Endothelial cell of umbilical vein (primary cell): ENCODE measurements at regions not wholly inside any gene's neighbourhood (a gene's known extent, or its start where the extent isn't known, plus 50 kb on each side); places are given as distances from the start of the nearest gene placed in this dataset.

ENCODE experiments used
- BruUV-seq: library from RNA; stranded (reverse); fragments of 400-500 nt; replicated peaks from 2 replicates; lab custom pipeline; 2021; lab: Mats Ljungman, UMichigan
- CTCF ChIA-PET: fragments of 300-600, 350-600 bp; sonication (Branson Sonifier 250); formaldehyde crosslinking; loops from one replicate; lab custom pipeline; 2021; ENCODE audit warnings: antibody characterized with exemption, inconsistent platforms; lab: Charles Lee
- POLR2A ChIA-PET: fragments of 300-600, 350-600 bp; sonication (Branson Sonifier 250); formaldehyde crosslinking; loops from one replicate; lab custom pipeline; 2021; ENCODE audit warnings: antibody characterized with exemption, inconsistent platforms; lab: Charles Lee
- DNase-seq: peaks from one replicate; pipeline ENCODE4 v3.0.0-alpha.2; 2011; ENCODE audit warnings: low read depth, low spot score
- FAIRE-seq: peaks from 2 replicates; lab custom pipeline; 2011; peaks lifted over from hg19 to GRCh38; lab: Jason Lieb, UNC
- H2AFZ ChIP-seq: 2 replicates; pipeline ENCODE4 v1.6.0; 2012; ENCODE audit warnings: low read depth, low read length, control low read depth, inconsistent platforms
- H3K27ac ChIP-seq: 2 replicates; pipeline ENCODE4 v1.5.1; 2011; ENCODE audit warnings: low read depth, mild to moderate bottlenecking, control low read depth, low read length, moderate library complexity; ENCODE audit not compliant: insufficient read depth
- H3K27me3 ChIP-seq, 2 experiments: 2 replicates each; pipeline versions ENCODE4 v1.6.0 to v1.6.1; 2011; ENCODE audit warnings: low read length in 2 of 2, mixed read lengths in 1 of 2; ENCODE audit not compliant: control insufficient read depth in 2 of 2, insufficient read depth in 2 of 2
- H3K36me3 ChIP-seq, 2 experiments: 2 replicates in 1 of 2; 3 replicates in 1 of 2; pipeline ENCODE4 v1.5.1; 2011; ENCODE audit warnings: low read length in 2 of 2, mild to moderate bottlenecking in 1 of 2, moderate library complexity in 1 of 2; ENCODE audit not compliant: control insufficient read depth in 2 of 2, insufficient read depth in 2 of 2; ENCODE audit errors: extremely low read depth in 1 of 2
- H3K4me1 ChIP-seq: 3 replicates; pipeline ENCODE4 v1.5.1; 2011; ENCODE audit warnings: mild to moderate bottlenecking, low read length; ENCODE audit not compliant: control insufficient read depth, insufficient read depth; ENCODE audit errors: extremely low read depth
- H3K4me2 ChIP-seq: 2 replicates; pipeline ENCODE4 v1.6.1; 2011; ENCODE audit warnings: low read length, control low read depth, mixed read lengths; ENCODE audit not compliant: insufficient read depth
- H3K4me3 ChIP-seq, 3 experiments: fragments of 200-600 bp in 1 of 3; sonication (generic), shearing (Covaris generic) in 1 of 3; replicated peaks in 1 of 3; 2 replicates each; pipeline ENCODE4 v1.5.1; 2011 to 2016; ENCODE audit warnings: control low read depth in 3 of 3, low read length in 3 of 3, mild to moderate bottlenecking in 2 of 3, inconsistent platforms in 1 of 3, low read depth in 1 of 3, moderate library complexity in 1 of 3; ENCODE audit not compliant: insufficient read depth in 1 of 3
- H3K79me2 ChIP-seq: 2 replicates; pipeline ENCODE4 v1.6.0; 2012; ENCODE audit warnings: low read length, inconsistent platforms; ENCODE audit not compliant: control insufficient read depth, insufficient read depth
- H3K9ac ChIP-seq: replicated peaks from 2 replicates; pipeline ENCODE3; 2011; ENCODE audit warnings: low read length, control low read depth; ENCODE audit not compliant: insufficient read depth; ENCODE audit errors: extremely low read depth
- H3K9me1 ChIP-seq: replicated peaks from 3 replicates; pipeline ENCODE4 v1.6.0; 2011; ENCODE audit warnings: mild to moderate bottlenecking, low read length; ENCODE audit not compliant: control insufficient read depth, insufficient read depth; ENCODE audit errors: extremely low read depth
- H3K9me3 ChIP-seq: replicated peaks from 2 replicates; pipeline ENCODE4 v1.5.1; 2012; ENCODE audit warnings: low read length, inconsistent platforms; ENCODE audit not compliant: control insufficient read depth, insufficient read depth
- H4K20me1 ChIP-seq: replicated peaks from 2 replicates; pipeline ENCODE3; 2011; ENCODE audit warnings: mild to moderate bottlenecking, low read length; ENCODE audit not compliant: control insufficient read depth, insufficient read depth; ENCODE audit errors: extremely low read depth
- CTCF ChIP-seq, 2 donors: IDR thresholded peaks; 1 replicate in 1 of 2; 2 replicates in 1 of 2; pipeline ENCODE4 v1.5.1; 2011; ENCODE audit warnings: low read length in 2 of 2, mild to moderate bottlenecking in 2 of 2, moderate library complexity in 2 of 2, control low read depth in 1 of 2, inconsistent platforms in 1 of 2, low read depth in 1 of 2; ENCODE audit not compliant: insufficient read depth in 1 of 2; ENCODE audit errors: extremely low read depth in 1 of 2
- FOS ChIP-seq: IDR thresholded peaks from 2 replicates; pipeline ENCODE4 v1.6.1; 2011; ENCODE audit warnings: mild to moderate bottlenecking, low read length, moderate library complexity, borderline replicate concordance; ENCODE audit not compliant: insufficient read depth
- MAX ChIP-seq: IDR thresholded peaks from 2 replicates; pipeline ENCODE4 v1.6.1; 2011; ENCODE audit not compliant: insufficient read depth, insufficient read length
- POLR2A ChIP-seq: IDR thresholded peaks from 2 replicates; pipeline ENCODE4 v1.6.1; 2012; ENCODE audit warnings: low read depth, mild to moderate bottlenecking, control low read depth, low read length
- dilution Hi-C: fragments of 300-500 bp; cut with MboI; formaldehyde crosslinking; loops from one replicate; pipeline ENCODE4 v1.15.0; 2019; ENCODE audit warnings: low sequenced_read_pairs; ENCODE audit not compliant: extremely low pct_ligation_motif_present
- intact Hi-C: fragments of 100-400 bp; cut with micrococcal nuclease; formaldehyde crosslinking; loops from one replicate; pipeline ENCODE4 v1.10.0; 2022

GRCh38 chr2:49772299-49772970 is 618.1 kb upstream of the FSHR start:
- POLR2A ChIA-PET = no interaction called here
- H3K9ac ChIP-seq = no peak overlapping the region
- no peaks in the 10 kb centered on the region for H3K9me3 ChIP-seq
- CTCF ChIA-PET = no interaction called here
- DNase-seq (no peak), FAIRE-seq (no peak)
- intact Hi-C loops (loop anchor here (5.0 to 10.0 kb wide), 2 partner anchors 372 to 720 kb away; no protein-coding TSS in a partner anchor), dilution Hi-C loops (no loop called here)
- no peaks in the 10 kb centered on the region for H3K4me1 ChIP-seq
- no TSS peak for BruUV-seq
- H3K4me3 ChIP-seq = no peak overlapping the region
- no peaks in the 10 kb centered on the region for H3K36me3 ChIP-seq
- TF ChIP-seq FOS (no peak), POLR2A (no peak)
- no peaks in the 10 kb centered on the region for H3K79me2 ChIP-seq
- H3K27ac ChIP-seq = no peak overlapping the region
- H3K4me2 ChIP-seq = no peak overlapping the region
- H3K27me3 ChIP-seq = no peaks in the 10 kb centered on the region
- H2AFZ ChIP-seq = no peak overlapping the region
- no peaks in the 10 kb centered on the region for H4K20me1 ChIP-seq
- no peaks in the 10 kb centered on the region for H3K9me1 ChIP-seq

- H3K4me3 ChIP-seq = no peak overlapping the region
- H3K9me1 ChIP-seq = no peaks in the 10 kb centered on the region
- ChIA-PET CTCF (no interaction called here), POLR2A (no interaction called here)
- no peaks in the 10 kb centered on the region for H4K20me1 ChIP-seq
- no peaks in the 10 kb centered on the region for H3K27me3 ChIP-seq
- no peaks in the 10 kb centered on the region for H3K79me2 ChIP-seq
- H3K4me2 ChIP-seq = no peak overlapping the region
- no peak overlapping the region for H3K27ac ChIP-seq
- FAIRE-seq (no peak), DNase-seq (no peak)
- H2AFZ ChIP-seq = no peak overlapping the region
- H3K9ac ChIP-seq = no peak overlapping the region
- H3K9me3 ChIP-seq = no peaks in the 10 kb centered on the region
- dilution Hi-C loops = no loop called here
- no TSS peak for BruUV-seq
- no peaks in the 10 kb centered on the region for H3K36me3 ChIP-seq
- H3K4me1 ChIP-seq = no peaks in the 10 kb centered on the region
- intact Hi-C loops = loop anchor here (1.0 to 10.0 kb wide), 3 partner anchors 374 to 721 kb away; no protein-coding TSS in a partner anchor
- no peak for TF ChIP-seq MAX
- TF ChIP-seq CTCF (IDR thresholded peaks at IDR 0.05; ENCODE audit: extremely low read depth in 1 of 2, insufficient read depth in 1 of 2, low read depth in 1 of 2, low read length in 2 of 2) = peak in 1 of 2 donors; percentile 15
These were observed 616.6 kb upstream of the FSHR start for GRCh38 chr2:49770919-49771318.
